ENCODE measurements at regions not wholly inside any gene's neighbourhood (a gene's known extent, or its start where the extent isn't known, plus 50 kb on each side); places are given as distances from the start of the nearest gene placed in this dataset.
"Not testable (repeated sequence)": the region's sequence is repeated elsewhere in the genome, so short reads cannot be mapped to it uniquely, and the experiment has no call there.

- DNase-seq (ENCODE audit: low read depth, low spot score) = no peak
- no peak overlapping the region for H3K4me2 ChIP-seq (ENCODE audit: control insufficient read depth, extremely low read depth, insufficient read depth, low read depth, low read length)
Measured at GRCh38 chr4:112031712-112032328, 113.4 kb upstream of the FAM241A start.

GRCh38 chr4:112036886-112037285 lies 108.4 kb upstream of the FAM241A start:
- Histone ChIP-seq H3K9ac (ENCODE audit: control insufficient read depth, extremely low read depth, insufficient read depth, low read length) (no peak overlapping the region), H3K27ac (ENCODE audit: control insufficient read depth, insufficient read depth, low read length) (no peak overlapping the region), H3K9me1 (ENCODE audit: control insufficient read depth, extremely low read depth, insufficient read depth, low read length) (no peaks in the 10 kb centered on the region), H3K9me3 (ENCODE audit: control insufficient read depth, low read depth, low read length) (no peaks in the 10 kb centered on the region), H3K4me2 (ENCODE audit: control insufficient read depth, extremely low read depth, insufficient read depth, low read depth, low read length) (no peak overlapping the region), H3K4me3 (ENCODE audit: control insufficient read depth in 2 of 3, extremely low read depth in 1 of 3, insufficient read depth in 2 of 3, low read depth in 1 of 3, low read length in 3 of 3) (no peak overlapping the region), H3K4me1 (ENCODE audit: control insufficient read depth, extremely low read depth, insufficient read depth, low read length) (no peaks in the 10 kb centered on the region), H4K20me1 (ENCODE audit: control insufficient read depth, extremely low read depth, insufficient read depth, low read length) (no peaks in the 10 kb centered on the region), H3K27me3 (ENCODE audit: control insufficient read depth, extremely low read depth, insufficient read depth, low read length) (no peaks in the 10 kb centered on the region), H3K36me3 (ENCODE audit: control insufficient read depth in 2 of 2, extremely low read depth in 1 of 2, insufficient read depth in 2 of 2, low read length in 2 of 2) (no peaks in the 10 kb centered on the region), H3K79me2 (ENCODE audit: control insufficient read depth, insufficient read depth, low read length) (no peaks in the 10 kb centered on the region), H2AFZ (ENCODE audit: control insufficient read depth, low read length) (no peak overlapping the region)
- DNase-seq (ENCODE audit: low read depth, low spot score) = no peak
- no peak for TF ChIP-seq EZH2 (IDR thresholded peaks at IDR 0.05; ENCODE audit: low read length)
- FAIRE-seq = no peak
- dilution Hi-C loops (cut with MboI; ENCODE audit: extremely low pct_ligation_motif_present, low sequenced_read_pairs) = no loop called here

More at GRCh38 chr4:112031712-112032328, 113.4 kb upstream of the FAM241A start:
- peak; percentile 43 for FAIRE-seq
- Histone ChIP-seq H3K36me3 (ENCODE audit: control insufficient read depth in 2 of 2, extremely low read depth in 1 of 2, insufficient read depth in 2 of 2, low read length in 2 of 2) (no peaks in the 10 kb centered on the region), H3K27ac (ENCODE audit: control insufficient read depth, insufficient read depth, low read length) (no peak overlapping the region), H3K27me3 (ENCODE audit: control insufficient read depth, extremely low read depth, insufficient read depth, low read length) (no peaks in the 10 kb centered on the region), H3K9me1 (ENCODE audit: control insufficient read depth, extremely low read depth, insufficient read depth, low read length) (no peaks in the 10 kb centered on the region), H2AFZ (ENCODE audit: control insufficient read depth, low read length) (no peak overlapping the region), H3K4me1 (ENCODE audit: control insufficient read depth, extremely low read depth, insufficient read depth, low read length) (peaks cover 5% of the 10 kb centered on the region), H4K20me1 (ENCODE audit: control insufficient read depth, extremely low read depth, insufficient read depth, low read length) (no peaks in the 10 kb centered on the region), H3K9ac (ENCODE audit: control insufficient read depth, extremely low read depth, insufficient read depth, low read length) (no peak overlapping the region), H3K9me3 (ENCODE audit: control insufficient read depth, low read depth, low read length) (no peaks in the 10 kb centered on the region), H3K4me3 (ENCODE audit: control insufficient read depth in 2 of 3, extremely low read depth in 1 of 3, insufficient read depth in 2 of 3, low read depth in 1 of 3, low read length in 3 of 3) (no peak overlapping the region), H3K79me2 (ENCODE audit: control insufficient read depth, insufficient read depth, low read length) (no peaks in the 10 kb centered on the region)
- dilution Hi-C loops (cut with MboI; ENCODE audit: extremely low pct_ligation_motif_present, low sequenced_read_pairs) = no loop called here
- peak; percentile 17 to 65 (median 52) for TF ChIP-seq CTCF (optimal IDR thresholded peaks at IDR 0.05 in 1 of 3, IDR thresholded peaks at IDR 0.05 in 1 of 3, conservative IDR thresholded peaks at IDR 0.05 in 1 of 3; ENCODE audit: extremely low read depth in 1 of 3, insufficient read depth in 2 of 3, low read length in 3 of 3)
- no peak for TF ChIP-seq EZH2 (IDR thresholded peaks at IDR 0.05; ENCODE audit: low read length)

- DNase-seq (ENCODE audit: low read depth, low spot score) (no peak), FAIRE-seq (peak; percentile 20)
- H3K9me3 ChIP-seq (ENCODE audit: control insufficient read depth, low read depth, low read length) = no peaks in the 10 kb centered on the region
- H4K20me1 ChIP-seq (ENCODE audit: control insufficient read depth, extremely low read depth, insufficient read depth, low read length) = no peaks in the 10 kb centered on the region
- H3K4me2 ChIP-seq (ENCODE audit: control insufficient read depth, extremely low read depth, insufficient read depth, low read depth, low read length) = no peak overlapping the region
- no peak overlapping the region for H3K27ac ChIP-seq (ENCODE audit: control insufficient read depth, insufficient read depth, low read length)
- H3K9me1 ChIP-seq (ENCODE audit: control insufficient read depth, extremely low read depth, insufficient read depth, low read length) = no peaks in the 10 kb centered on the region
- no peaks in the 10 kb centered on the region for H3K4me1 ChIP-seq (ENCODE audit: control insufficient read depth, extremely low read depth, insufficient read depth, low read length)
- dilution Hi-C loops (cut with MboI; ENCODE audit: extremely low pct_ligation_motif_present, low sequenced_read_pairs) = no loop called here
- H2AFZ ChIP-seq (ENCODE audit: control insufficient read depth, low read length) = no peak overlapping the region
- no peaks in the 10 kb centered on the region for H3K36me3 ChIP-seq (ENCODE audit: control insufficient read depth in 2 of 2, extremely low read depth in 1 of 2, insufficient read depth in 2 of 2, low read length in 2 of 2)
- TF ChIP-seq EZH2 (IDR thresholded peaks at IDR 0.05; ENCODE audit: low read length) (no peak), CTCF (optimal IDR thresholded peaks at IDR 0.05 in 1 of 3, IDR thresholded peaks at IDR 0.05 in 1 of 3, conservative IDR thresholded peaks at IDR 0.05 in 1 of 3; ENCODE audit: extremely low read depth in 1 of 3, insufficient read depth in 2 of 3, low read length in 3 of 3) (no peak)
- no peaks in the 10 kb centered on the region for H3K27me3 ChIP-seq (ENCODE audit: control insufficient read depth, extremely low read depth, insufficient read depth, low read length)
- no peaks in the 10 kb centered on the region for H3K79me2 ChIP-seq (ENCODE audit: control insufficient read depth, insufficient read depth, low read length)
- H3K4me3 ChIP-seq (ENCODE audit: control insufficient read depth in 2 of 3, extremely low read depth in 1 of 3, insufficient read depth in 2 of 3, low read depth in 1 of 3, low read length in 3 of 3) = no peak overlapping the region
- no peak overlapping the region for H3K9ac ChIP-seq (ENCODE audit: control insufficient read depth, extremely low read depth, insufficient read depth, low read length)
Measured at GRCh38 chr4:112038861-112039260, 106.4 kb upstream of the FAM241A start.

- dilution Hi-C loops (cut with MboI; ENCODE audit: extremely low pct_ligation_motif_present, low sequenced_read_pairs); H3K27me3 ChIP-seq (ENCODE audit: control insufficient read depth, extremely low read depth, insufficient read depth, low read length); H3K9ac ChIP-seq (ENCODE audit: control insufficient read depth, extremely low read depth, insufficient read depth, low read length); H3K36me3 ChIP-seq (ENCODE audit: control insufficient read depth in 2 of 2, extremely low read depth in 1 of 2, insufficient read depth in 2 of 2, low read length in 2 of 2); DNase-seq (ENCODE audit: low read depth, low spot score); H3K9me1 ChIP-seq (ENCODE audit: control insufficient read depth, extremely low read depth, insufficient read depth, low read length); H3K27ac ChIP-seq (ENCODE audit: control insufficient read depth, insufficient read depth, low read length); H4K20me1 ChIP-seq (ENCODE audit: control insufficient read depth, extremely low read depth, insufficient read depth, low read length); H3K79me2 ChIP-seq (ENCODE audit: control insufficient read depth, insufficient read depth, low read length); H3K9me3 ChIP-seq (ENCODE audit: control insufficient read depth, low read depth, low read length); H2AFZ ChIP-seq (ENCODE audit: control insufficient read depth, low read length); H3K4me3 ChIP-seq (ENCODE audit: control insufficient read depth in 2 of 3, extremely low read depth in 1 of 3, insufficient read depth in 2 of 3, low read depth in 1 of 3, low read length in 3 of 3); H3K4me1 ChIP-seq (ENCODE audit: control insufficient read depth, extremely low read depth, insufficient read depth, low read length); FAIRE-seq; H3K4me2 ChIP-seq (ENCODE audit: control insufficient read depth, extremely low read depth, insufficient read depth, low read depth, low read length): not testable (repeated sequence)
Measured at GRCh38 chr4:112049119-112049518, 96.1 kb upstream of the FAM241A start.

All from keratinocyte (primary cell).